ENCODE measurements at regions not wholly inside any gene's neighbourhood (a gene's known extent, or its start where the extent isn't known, plus 50 kb on each side); places are given as distances from the start of the nearest gene placed in this dataset.

DNA sequence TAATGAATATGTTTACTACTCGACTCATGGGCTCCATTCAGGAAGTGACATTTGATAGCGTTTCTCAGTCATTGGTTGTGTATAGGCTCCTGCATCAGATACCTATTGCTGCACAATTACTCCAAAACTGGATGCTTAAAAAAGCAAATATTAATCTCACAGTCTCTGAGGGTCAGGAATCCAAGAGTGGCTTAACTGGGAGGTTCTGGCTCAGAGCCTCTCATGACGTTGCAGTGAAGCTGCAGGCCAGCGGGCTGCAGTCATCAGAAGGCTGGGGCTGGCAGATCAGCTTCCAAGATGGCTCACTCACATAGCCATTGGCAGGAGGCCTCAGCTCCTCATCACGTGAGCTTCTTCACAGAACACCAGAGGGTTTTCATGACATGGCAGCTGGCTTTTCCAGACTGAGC is 525.1 kb upstream of the NBEA start:
- ATAC-seq (peak; percentile 90 to 97 (median 94)), DNase-seq (peak; percentile 57 to 94 (median 75))
- H3K27me3 ChIP-seq, result no peaks in the 10 kb centered on the region
- H3K36me3 ChIP-seq, result no peaks in the 10 kb centered on the region
- no peaks in the 10 kb centered on the region for H3K9me3 ChIP-seq
- no peak overlapping the region for H3K4me3 ChIP-seq
- intact Hi-C loops (cut with DNase I), result no loop called here
- WGBS, 4 donors, result 37 to 47% (median 40%) methylated on average over 5 of the region's 5 CpGs
- H3K27ac ChIP-seq, result peak overlapping the region in 2 of 12 donors; percentile 35 to 42
- TF ChIP-seq, protein P1, sequence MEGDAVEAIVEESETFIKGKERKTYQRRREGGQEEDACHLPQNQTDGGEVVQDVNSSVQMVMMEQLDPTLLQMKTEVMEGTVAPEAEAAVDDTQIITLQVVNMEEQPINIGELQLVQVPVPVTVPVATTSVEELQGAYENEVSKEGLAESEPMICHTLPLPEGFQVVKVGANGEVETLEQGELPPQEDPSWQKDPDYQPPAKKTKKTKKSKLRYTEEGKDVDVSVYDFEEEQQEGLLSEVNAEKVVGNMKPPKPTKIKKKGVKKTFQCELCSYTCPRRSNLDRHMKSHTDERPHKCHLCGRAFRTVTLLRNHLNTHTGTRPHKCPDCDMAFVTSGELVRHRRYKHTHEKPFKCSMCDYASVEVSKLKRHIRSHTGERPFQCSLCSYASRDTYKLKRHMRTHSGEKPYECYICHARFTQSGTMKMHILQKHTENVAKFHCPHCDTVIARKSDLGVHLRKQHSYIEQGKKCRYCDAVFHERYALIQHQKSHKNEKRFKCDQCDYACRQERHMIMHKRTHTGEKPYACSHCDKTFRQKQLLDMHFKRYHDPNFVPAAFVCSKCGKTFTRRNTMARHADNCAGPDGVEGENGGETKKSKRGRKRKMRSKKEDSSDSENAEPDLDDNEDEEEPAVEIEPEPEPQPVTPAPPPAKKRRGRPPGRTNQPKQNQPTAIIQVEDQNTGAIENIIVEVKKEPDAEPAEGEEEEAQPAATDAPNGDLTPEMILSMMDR (IDR thresholded peaks at IDR 0.05), result no peak
- TF ChIP-seq POLR2A (IDR thresholded peaks at IDR 0.05), result no peak
- H3K4me1 ChIP-seq, result peaks cover 0 to 9% (median 0%) of the 10 kb centered on the region in 12 donors

DNA sequence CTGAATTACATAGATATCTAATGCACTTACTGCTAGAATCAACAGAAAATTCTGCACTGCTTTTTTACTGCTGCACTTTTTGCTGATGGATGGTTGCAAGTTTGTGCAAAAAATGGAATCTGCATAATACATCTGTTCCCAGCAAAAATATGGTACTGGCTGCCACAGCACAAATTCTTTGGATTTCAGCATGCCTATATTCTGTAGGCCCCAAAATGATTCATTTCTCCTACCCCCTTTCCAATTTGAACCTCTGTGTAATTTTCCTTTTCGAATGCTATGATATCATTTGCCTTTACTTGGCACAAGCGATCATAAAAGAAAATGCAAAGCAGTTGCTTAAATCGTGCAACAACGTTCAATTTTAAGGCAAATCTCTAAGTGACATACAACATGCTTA is 524.2 kb upstream of the NBEA start:
- H3K27ac ChIP-seq, result no peak overlapping the region
- TF ChIP-seq, protein P1 (IDR thresholded peaks at IDR 0.05), result no peak
- TF ChIP-seq POLR2A (IDR thresholded peaks at IDR 0.05), result no peak
- 89 to 96% (median 93%) methylated on average over 4 of the region's 4 CpGs for WGBS, 4 donors
- no peak for DNase-seq
- no peak overlapping the region for H3K4me3 ChIP-seq
- no peaks in the 10 kb centered on the region for H3K9me3 ChIP-seq
- H3K27me3 ChIP-seq, result no peaks in the 10 kb centered on the region
- H3K4me1 ChIP-seq, result peaks cover 0 to 9% (median 0%) of the 10 kb centered on the region in 12 donors
- intact Hi-C loops (cut with DNase I), result no loop called here
- H3K36me3 ChIP-seq, result no peaks in the 10 kb centered on the region
- ATAC-seq, result no peak

DNA sequence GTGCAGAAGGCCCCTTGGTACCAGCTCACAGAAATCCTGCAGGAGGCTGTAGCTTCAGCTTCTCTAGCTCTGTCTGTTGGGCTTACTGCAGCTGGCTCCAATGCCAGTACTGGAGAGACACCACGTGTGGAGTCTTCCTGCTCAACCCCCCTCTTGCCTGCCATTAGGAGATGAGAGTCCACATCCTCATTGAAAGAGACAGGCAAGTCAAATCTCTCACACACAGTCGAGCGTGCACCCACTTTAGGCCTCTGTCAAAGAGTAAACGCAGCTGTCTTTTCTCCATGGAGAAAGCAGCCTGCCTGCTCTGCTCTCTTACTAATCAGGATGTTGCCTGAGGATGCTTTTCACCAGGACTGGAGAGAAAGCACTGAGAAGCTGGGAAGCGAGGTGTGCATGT is 523.0 kb upstream of the NBEA start:
- no peaks in the 10 kb centered on the region for H3K27me3 ChIP-seq
- H3K27ac ChIP-seq, result no peak overlapping the region
- no peak overlapping the region for H3K4me3 ChIP-seq
- no peak for DNase-seq
- intact Hi-C loops (cut with DNase I), result no loop called here
- peaks cover 0 to 9% (median 0%) of the 10 kb centered on the region in 12 donors for H3K4me1 ChIP-seq
- no peaks in the 10 kb centered on the region for H3K9me3 ChIP-seq
- H3K36me3 ChIP-seq, result no peaks in the 10 kb centered on the region
- no peak for ATAC-seq
- WGBS, 4 donors, result 54 to 75% (median 61%) methylated on average over 5 of the region's 5 CpGs
- no peak for TF ChIP-seq POLR2A (IDR thresholded peaks at IDR 0.05)
- TF ChIP-seq, protein P1 (IDR thresholded peaks at IDR 0.05), result no peak

DNA sequence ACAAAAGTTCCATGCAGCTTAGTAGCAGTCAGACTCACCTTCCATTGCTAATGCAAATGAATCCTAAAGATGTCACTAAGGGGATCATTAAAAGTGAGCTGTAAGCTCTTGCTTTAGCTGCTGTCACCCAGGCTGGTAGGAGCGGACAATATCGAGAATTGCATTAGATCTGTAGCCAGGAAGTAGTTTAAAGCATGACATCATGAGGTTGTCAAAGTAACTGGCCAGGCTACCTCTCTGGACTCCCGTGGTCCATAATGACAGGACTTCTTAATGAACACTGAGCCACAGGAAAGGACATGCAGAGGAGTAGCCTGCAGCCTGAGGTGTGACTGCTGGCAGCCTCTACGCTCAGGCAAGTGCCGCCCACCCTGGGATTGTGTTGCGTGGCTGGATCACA is 522.3 kb upstream of the NBEA start:
- DNase-seq, result no peak
- Histone ChIP-seq H3K27me3 (no peaks in the 10 kb centered on the region), H3K4me1 (peaks cover 0 to 9% (median 0%) of the 10 kb centered on the region in 12 donors), H3K9me3 (no peaks in the 10 kb centered on the region), H3K4me3 (no peak overlapping the region), H3K27ac (no peak overlapping the region), H3K36me3 (no peaks in the 10 kb centered on the region)
- 67 to 82% (median 76%) methylated on average over 3 to 6 of the region's 6 CpGs for WGBS, 4 donors
- no peak for TF ChIP-seq POLR2A (IDR thresholded peaks at IDR 0.05)
- TF ChIP-seq, protein P1 (IDR thresholded peaks at IDR 0.05), result no peak
- no peak for ATAC-seq
- intact Hi-C loops (cut with DNase I), result no loop called here

Data from heart left ventricle (tissue), 16 donors.